GM19438 (cell line): ENCODE measurements at regions not wholly inside any gene's neighbourhood (a gene's known extent, or its start where the extent isn't known, plus 50 kb on each side); places are given as distances from the start of the nearest gene placed in this dataset.

Experiments
- ATAC-seq: cut with Tn5 transposase; IDR thresholded peaks from one replicate; pipeline ENCODE4 v1.9.1; 2021; ENCODE audit warnings: low read depth; ENCODE audit not compliant: unreplicated experiment

- no peak for ATAC-seq
These were observed 139.2 kb downstream of the LINC00632 start for GRCh38 chrX:140848800-140849199.

DNA sequence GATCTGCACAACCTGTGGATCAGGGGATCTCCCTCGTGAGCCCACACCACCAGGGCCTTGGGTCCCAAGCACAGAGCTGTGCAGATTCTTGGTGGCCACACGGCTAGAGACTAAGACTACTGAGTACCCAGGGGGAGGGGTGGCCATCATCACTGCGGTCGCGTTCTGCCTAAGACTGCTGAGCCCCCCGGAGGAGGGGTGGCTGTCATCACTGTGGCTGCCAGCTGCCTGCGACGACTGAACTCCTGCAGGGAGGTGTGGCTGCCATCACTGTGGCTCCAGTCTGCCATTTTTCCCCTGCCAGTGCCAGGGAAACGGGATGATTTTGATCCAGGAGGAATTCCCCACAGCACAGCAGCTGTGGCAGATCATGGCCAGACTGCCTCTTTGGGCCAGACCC, 141.7 kb upstream of the SPANXB1 start:
- ATAC-seq: no peak

DNA sequence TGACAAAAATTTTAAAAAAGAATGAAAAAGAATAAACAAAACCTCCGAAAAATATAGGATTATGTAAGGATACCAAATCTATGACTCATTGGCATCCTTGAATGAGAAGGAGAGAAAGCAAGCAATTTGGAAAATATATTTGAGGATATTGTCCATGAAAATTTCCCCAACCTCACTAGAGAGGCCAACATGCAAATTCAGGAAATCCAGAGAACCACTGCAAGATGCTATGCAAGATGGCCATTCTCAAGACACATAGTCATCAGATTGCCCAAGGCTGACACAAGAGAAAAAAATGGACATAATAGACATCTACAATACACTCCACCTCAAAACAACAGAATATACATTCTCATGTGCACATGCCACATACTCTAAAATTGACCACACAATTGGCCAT, 135.9 kb upstream of the SPANXB1 start:
- ATAC-seq: no peak

DNA sequence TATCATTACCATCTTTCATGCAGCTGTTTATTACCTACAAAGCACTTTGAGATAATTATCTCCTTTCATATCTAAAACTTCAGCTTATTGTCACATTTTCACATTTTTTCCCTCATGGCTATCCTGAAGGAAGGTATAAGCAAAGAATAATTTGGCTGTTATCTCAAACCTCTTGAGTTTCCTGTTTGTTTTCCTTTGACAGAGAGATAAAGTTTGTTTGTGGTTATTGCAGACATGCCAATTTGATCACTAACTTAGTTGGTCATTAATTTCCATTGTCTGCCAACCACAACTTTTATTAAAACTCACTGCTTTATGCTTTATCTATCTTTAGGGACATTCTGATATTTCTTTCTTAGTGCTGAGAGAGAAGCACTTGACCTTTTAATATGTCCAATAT, 89.8 kb upstream of the SPANXB1 start:
- no peak for ATAC-seq

DNA sequence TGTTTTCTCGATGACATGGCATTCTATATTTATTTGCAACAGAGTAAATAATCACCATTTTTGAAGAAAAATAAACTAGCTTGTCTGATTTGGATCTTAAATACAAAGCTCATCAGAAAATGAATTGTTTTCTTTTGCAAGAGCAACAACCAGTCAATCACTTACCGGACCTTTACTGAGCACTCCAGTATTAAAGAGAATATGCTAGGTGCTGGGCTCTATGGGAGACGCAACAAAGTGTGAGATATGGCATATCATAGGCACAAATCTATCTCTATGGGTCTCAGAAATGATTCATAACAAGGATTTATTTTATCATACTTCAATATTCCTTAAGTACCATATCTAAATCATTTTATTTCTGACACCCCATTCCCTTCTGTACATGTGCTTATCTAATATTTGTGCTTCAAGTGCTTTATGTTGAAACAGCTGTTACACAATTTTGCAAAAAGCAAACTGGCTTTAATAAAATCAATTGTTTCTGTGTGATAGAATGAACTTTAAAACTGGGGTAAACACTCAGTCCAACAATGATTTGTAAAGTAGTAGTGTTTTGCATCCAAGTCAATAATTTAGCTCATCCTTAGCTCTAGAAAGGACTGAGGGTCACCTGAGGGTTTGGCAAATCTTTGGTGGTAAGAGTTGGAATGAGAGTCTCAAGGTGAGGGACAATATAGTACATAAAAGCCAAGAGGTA, 88.4 kb upstream of the SPANXB1 start:
- ATAC-seq: no peak

DNA sequence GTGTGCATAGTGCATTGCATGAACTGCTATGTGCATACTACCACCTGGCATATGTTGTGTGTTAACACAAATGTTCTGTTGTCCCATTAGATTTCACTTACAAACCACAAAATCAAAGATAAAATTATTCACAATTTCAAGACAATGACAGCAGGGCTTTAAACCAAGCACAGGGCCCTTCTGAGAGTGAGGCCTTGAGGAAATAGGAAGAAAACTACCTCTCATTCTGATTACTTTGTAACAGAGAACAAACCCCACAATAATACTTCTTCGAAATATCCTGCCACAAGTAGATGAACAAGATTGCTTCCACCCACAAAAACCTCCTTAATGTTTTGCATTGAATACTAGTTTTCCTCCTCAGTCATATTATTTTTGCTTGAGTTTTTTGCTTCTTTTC, 85.5 kb upstream of the SPANXB1 start:
- ATAC-seq: no peak

DNA sequence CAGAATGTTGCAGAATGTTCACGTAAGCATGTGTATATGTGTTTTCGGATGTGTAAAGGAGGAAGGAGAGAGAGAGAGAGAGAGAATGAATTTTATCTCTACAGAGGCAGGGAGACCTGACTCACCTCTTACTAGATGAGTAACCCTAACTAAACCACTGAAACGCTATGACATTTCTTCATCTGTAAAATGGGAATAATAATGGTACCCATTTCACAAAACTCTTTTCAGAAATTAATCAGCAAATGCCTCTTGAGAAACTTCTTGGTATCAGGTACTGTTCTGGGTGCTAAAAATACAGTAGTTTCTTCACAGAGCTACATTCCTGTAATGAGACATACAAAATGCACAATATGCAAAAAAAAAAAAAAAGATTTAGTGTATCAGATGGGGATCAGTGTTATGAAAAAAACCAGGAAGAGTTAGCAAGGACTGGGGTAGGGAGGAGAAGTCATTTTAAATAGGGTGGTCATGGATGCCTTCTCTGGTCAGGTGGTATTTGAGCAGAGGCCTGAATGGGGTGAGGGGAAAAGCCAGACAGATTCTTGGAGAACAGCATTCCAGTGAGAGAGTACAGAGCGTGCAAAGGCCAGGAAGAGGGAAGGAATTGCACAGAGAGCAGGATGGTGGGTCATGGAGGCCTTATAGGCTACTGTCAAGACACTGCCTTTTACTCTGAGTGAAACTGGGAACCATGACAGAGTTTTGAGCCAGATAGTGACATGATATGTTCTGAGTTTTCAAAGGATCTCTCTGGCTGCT, 84.9 kb upstream of the SPANXB1 start:
- no peak for ATAC-seq

DNA sequence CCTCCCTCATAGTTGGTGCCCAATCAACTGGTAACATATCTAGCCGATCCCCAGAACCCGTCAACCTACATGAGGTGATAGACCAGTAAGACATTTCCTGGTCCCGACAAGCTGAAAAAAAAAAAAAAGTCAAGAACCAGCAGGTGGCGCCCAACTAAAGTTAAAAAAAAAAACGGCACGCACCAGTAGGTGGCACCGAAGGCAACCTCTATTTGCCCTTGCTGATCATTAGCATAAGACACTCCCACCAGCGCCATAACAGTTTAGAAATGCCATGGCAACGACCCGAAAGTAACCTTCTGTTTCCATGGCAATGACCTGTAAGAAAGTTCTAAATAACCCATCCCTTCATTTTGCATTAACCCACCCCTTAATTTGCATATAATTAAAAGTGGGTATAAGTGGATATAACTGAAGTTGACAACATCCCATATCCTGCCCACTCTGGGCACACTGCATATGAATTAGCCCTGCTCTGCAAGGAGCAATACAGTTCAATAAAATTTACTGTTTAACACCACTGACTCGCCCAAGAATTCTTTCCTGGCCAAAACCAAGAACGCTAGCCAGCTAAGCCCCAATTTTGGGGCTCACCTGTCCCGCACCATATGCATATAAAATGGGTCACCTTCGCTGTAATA, 83.9 kb upstream of the SPANXB1 start:
- ATAC-seq: peak; percentile 97

DNA sequence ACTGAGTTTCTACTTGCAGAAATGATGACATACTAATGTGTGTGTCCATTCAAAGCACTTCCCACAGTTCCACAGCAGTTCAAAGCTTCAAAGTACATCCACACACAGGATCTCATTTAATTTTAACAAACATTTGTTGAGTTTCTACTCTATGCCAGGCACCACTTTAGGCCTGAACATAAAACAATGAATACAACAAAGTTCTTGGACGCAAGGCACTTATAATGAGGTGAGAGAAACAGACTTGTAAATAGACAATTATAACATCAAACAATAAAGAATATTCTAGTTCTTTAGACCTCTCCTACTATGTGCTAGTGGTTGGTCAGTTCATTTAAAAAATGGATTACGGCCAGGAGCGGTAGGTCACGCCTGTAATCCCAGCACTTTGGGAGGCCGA, 82.0 kb upstream of the SPANXB1 start:
- no peak for ATAC-seq

DNA sequence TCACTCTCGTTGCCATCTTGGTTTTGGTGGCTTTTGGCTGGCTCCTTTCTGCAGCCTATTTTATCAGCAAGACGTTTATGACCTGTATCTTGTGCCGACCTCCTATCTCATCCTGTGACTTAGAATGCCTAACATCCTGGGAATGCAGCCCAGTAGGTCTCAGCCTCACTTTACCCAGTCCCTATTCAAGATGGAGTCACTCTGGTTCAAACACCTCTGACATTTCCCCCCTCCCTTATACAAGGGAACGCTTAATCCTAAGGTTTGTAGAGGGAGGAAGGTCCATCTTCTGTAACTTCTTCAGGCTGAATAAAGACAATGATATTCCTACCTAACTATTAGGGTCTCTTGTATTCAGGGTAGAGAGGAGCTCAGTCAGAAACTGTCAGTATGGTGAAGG, 79.3 kb upstream of the SPANXB1 start:
- ATAC-seq: no peak

DNA sequence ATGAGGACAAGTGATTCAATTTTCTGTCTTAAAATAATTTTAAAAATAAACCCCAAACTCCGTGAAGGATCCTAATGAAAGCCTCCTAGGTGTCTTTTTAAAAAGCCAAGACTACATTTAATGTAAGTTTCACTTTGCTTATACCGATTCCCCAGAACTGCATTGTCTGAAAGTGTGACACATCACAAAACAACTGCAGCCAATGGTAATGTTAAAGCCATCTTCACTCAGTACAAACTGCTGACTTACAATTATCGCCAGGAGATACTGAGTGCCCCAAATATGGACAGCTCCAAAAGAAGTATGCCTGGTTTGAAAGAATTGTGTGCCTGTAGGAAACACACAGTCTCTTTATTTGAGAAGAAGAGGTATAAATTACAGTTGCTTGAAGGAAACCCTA, 73.7 kb upstream of the SPANXB1 start:
- no peak for ATAC-seq

DNA sequence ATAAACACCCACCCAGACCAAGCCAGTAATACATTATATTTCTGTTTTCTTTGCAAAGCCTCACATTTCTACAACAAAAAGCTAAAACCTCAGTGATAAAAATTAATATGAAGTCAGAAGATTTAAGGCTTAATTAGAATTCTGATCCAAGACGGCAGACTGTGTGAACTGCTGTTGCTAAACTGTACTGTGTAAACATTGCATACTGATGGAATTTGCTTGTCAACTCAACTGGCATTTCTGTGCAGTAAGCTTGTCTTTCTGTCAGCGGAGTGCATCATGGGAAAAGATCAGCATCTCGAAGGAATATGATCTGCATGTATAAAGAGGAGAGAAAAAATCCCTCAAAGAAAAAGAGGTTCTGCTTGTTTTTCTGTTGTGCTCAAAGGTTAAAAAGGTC, 69.4 kb upstream of the SPANXB1 start:
- ATAC-seq: no peak

DNA sequence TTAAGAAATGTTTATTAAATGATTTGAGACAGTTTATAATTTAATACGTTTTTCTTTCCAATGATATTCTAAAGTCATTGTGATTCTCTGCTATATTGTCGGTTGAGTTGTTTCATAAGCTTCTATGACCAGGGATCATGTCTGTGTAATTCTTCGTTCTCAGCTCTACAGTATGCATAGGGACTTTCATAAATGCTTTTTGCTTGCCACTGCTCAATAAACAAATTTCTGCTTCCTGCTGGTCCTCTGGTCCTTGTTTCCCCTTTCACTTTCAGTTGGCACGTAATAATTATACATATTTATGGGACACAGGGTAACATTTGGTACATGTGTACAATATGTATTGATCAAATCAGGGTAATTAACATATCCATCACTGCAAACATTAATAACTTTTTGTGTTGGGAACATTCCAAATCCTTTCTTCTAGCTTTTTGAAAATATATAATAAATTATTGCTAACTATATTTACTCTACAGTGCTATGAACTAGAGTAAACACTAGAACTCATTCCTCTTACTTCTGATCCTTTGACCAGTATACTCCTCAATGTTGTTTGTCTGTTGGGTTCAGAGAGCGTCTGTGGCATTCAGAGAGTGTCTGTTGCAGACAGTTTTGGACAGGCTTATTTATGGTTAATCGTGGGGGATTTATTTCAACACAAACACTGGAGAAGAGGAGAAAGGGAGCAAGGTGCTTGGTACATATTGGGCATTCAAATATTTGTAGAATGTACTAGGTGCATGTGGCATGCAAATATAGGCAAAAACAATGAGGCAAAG, 68.3 kb upstream of the SPANXB1 start:
- no peak for ATAC-seq

GRCh38 chrX:140943513-140943912, 58.9 kb upstream of the SPANXB1 start:
- ATAC-seq: no peak

DNA sequence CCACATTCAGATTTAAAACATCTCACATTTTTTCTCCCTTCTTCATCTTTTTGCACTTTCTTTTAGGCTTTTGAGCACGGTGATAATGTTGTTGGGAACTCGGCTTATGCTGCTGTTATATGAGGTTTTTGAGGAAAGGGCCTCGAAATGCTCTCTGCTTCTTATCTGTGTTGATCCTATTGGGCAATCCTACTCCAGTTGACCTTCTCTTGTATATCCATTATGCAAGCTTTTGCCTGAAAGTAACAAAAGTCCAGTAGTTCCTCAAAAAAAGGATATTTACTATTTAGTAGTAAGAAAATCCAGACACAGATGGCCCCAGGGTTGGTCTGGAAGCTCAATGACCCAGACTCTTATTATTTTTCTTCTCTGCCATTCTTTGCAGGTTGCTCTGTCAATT, 57.7 kb upstream of the SPANXB1 start:
- ATAC-seq: no peak

DNA sequence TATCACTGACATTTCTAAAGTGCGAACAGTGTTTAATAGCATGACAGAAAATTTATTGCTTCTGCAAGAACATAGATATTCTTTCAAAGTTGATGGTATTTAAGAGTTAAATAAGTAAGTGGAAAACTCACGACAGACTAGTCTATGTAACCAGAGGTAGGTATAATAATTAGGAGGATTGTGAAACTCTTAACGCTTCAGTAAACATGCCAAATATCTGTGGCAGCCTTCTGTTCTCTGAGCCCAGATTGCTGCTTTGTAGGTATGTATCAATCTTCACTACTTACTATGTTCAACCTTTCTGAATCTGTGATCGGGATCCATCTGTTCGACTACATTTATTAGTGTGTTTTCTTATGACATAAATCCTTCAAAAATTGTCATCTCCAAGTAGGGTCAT, 53.6 kb upstream of the SPANXB1 start:
- ATAC-seq: no peak

GRCh38 chrX:140949233-140949632, 53.2 kb upstream of the SPANXB1 start:
- no peak for ATAC-seq
